HFF-Myc (cell line): ENCODE measurements at regions not wholly inside any gene's neighbourhood (a gene's known extent, or its start where the extent isn't known, plus 50 kb on each side); places are given as distances from the start of the nearest gene placed in this dataset.

Experiments used
- DNase-seq: peaks from one replicate; pipeline ENCODE4 v3.0.0-alpha.2; 2011; ENCODE audit warnings: low read depth; ENCODE audit errors: extremely low read depth
- H3K4me3 ChIP-seq: replicated peaks from 2 replicates; pipeline ENCODE4 v1.5.1; 2011; ENCODE audit warnings: low read depth, mild to moderate bottlenecking, control low read depth, low read length
- TF ChIP-seq, protein P1 (sequence below): IDR thresholded peaks from 2 replicates; pipeline ENCODE4 v1.5.1; 2012; ENCODE audit warnings: mild to moderate bottlenecking, low read depth, low read length, control low read depth; ENCODE audit errors: missing control alignments

DNA sequence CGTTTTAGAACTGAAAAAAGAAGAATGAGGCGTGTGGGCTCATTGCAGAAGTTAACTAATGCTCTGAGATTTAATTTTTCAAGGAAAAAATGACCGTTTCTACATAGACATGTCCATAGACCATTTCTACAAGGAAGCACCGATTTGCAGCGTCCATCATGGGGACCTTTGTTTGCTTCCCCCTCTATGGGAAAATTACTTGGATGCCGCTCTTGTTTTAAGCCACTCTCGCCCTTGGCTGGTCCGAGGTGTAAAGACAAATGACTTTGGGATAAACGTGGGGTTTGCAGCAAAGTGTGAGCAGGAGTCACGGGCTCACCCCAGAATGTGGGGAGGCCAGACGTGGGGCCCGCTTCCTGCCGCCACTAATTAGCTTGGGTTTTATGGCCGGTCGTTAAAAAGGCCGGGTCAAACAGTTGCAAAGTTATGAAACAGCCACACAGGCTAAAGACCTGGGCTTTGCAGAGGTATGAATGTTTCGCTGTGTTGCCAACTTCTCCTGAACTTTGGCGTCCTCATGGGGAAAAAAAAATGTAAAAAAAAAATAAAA is 235.9 kb downstream of the SHOX start:
- no peak for DNase-seq
- TF ChIP-seq, protein P1, sequence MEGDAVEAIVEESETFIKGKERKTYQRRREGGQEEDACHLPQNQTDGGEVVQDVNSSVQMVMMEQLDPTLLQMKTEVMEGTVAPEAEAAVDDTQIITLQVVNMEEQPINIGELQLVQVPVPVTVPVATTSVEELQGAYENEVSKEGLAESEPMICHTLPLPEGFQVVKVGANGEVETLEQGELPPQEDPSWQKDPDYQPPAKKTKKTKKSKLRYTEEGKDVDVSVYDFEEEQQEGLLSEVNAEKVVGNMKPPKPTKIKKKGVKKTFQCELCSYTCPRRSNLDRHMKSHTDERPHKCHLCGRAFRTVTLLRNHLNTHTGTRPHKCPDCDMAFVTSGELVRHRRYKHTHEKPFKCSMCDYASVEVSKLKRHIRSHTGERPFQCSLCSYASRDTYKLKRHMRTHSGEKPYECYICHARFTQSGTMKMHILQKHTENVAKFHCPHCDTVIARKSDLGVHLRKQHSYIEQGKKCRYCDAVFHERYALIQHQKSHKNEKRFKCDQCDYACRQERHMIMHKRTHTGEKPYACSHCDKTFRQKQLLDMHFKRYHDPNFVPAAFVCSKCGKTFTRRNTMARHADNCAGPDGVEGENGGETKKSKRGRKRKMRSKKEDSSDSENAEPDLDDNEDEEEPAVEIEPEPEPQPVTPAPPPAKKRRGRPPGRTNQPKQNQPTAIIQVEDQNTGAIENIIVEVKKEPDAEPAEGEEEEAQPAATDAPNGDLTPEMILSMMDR = no peak
- no peak overlapping the region for H3K4me3 ChIP-seq

DNA sequence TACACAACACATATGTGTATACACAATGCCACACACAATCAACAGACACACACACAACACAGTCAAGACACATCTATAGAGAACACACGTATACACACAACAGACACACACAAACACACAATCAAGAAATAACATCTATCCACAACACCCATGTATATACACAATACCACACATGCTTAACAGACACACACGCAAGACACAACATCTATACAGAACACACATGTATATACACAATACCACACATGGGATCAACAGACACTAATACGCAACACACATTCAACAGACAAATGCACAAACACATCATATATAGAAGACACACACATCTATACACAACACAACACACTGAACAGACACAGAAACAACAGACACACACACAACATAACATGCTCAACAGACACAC is 234.8 kb downstream of the SHOX start:
- H3K4me3 ChIP-seq = no peak overlapping the region
- TF ChIP-seq, protein P1 = no peak
- no peak for DNase-seq

DNA sequence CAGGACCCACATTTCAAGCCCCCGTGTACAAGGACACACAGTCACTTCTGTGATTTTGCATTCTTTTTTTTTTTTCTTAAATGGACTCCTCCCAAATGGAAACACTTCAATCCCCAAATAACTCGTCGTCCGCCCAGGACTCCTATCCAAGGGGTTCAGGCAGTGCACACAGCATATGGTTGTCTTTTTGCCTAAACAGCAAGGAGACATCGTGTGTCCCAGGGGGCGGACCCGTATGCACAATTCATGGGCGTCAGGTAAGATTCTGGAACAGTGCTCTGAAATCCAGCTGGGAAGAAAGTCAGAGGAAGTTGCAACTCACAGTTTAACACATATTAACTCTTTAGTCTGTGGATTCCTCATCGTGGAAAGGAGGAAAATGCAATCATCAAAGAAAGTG is 231.3 kb downstream of the SHOX start:
- H3K4me3 ChIP-seq = no peak overlapping the region
- TF ChIP-seq, protein P1 = no peak
- DNase-seq = no peak

DNA sequence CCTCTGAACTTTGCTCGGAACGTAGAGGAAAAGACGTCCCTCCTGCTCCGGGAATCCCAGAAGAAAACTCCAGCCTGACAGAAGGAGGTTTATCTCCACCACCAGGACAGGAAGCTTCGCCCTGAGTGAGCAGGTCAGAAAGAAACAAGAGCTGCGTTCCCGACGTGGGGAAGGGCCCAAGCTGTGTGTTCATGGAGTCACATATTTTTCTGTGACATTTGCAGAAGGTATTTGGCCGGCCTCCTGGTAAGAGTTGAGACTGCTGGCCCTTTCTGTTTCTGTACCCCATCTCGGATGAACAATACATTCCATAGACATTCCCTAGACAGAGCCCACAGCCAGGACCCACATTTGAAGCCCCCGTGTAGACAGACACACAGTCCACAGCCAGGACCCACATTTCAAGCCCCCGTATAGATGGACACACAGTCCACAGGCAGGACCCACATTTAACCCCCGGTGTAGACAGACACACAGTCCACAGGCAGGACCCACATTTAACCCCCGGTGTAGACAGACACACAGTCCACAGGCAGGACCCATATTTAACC is 230.8 kb downstream of the SHOX start:
- no peak overlapping the region for H3K4me3 ChIP-seq
- TF ChIP-seq, protein P1 = no peak
- DNase-seq = no peak

DNA sequence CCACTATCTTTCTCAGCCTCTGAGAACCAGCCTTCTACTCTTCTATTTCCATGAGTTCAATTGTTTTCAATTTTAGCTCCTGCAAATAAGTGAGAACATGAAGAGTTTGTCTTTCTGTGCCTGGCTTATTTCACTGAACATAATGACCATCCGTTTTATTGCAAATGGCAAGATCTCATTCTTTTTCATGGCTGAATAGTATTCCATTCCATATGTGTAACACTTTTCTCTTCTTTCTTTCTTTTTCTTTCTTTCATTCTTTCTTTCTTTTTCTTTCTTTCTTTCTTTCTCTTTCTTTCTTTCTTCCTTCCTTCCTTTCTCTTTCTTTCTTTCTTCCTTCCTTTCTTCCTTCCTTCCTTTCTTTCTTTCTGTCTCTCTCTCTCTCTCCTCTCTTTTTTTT is 228.7 kb downstream of the SHOX start:
- DNase-seq = no peak
- TF ChIP-seq, protein P1 = no peak
- no peak overlapping the region for H3K4me3 ChIP-seq

DNA sequence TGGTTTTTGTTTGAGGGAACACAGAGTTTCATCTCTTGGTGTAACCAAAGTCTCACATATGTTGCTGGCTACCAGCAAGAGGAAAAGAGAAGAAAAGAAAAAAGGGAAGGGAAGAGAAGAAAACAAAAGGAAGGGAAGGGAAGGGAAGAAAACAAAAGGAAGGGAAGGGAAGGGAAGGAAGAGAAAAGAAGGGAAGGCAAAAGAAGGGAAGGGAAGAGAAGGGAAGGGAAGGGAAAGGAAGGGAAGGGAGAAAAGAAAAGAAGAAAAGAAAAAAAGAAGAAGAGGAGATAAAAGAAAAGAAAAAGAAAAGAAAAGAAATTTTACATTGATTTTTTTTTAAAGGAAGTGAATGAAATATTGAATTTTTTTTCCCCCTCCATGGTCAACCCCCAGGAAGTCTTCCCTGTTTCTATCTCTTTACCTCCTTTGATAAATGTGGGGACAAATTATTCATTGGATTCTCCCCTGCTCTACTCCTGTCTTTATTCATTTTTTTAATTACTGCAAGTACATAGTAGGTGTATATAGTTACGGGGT is 228.0 kb downstream of the SHOX start:
- no peak for DNase-seq
- no peak overlapping the region for H3K4me3 ChIP-seq
- TF ChIP-seq, protein P1 = no peak

DNA sequence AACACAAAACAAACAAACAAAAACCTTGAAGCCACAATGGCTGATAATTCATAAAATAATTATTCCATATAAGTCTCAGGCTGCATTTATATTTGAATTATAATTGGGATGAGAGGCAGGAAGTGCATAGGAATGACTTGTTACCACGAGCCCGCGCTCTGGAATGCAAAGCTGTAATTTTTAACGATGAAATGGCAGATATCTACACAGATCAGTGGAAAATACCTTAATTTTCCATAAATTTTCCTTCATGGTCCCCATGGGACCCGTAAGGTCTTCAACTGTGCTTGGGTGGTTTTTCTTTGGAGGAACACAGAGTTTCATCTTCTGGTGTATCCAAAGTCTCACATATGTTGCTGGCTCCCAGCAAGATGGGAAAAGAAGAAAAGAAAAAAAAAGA is 226.8 kb downstream of the SHOX start:
- no peak overlapping the region for H3K4me3 ChIP-seq
- TF ChIP-seq, protein P1 = no peak
- no peak for DNase-seq
